Stimulated activated CD8-positive, alpha-beta memory T cell treated with anti-CD3 and anti-CD28 coated beads, Interleukin-4, amount 100 ng/mL, for 48 hours (primary cell): ENCODE measurements at regions not wholly inside any gene's neighbourhood (a gene's known extent, or its start where the extent isn't known, plus 50 kb on each side); places are given as distances from the start of the nearest gene placed in this dataset.
A peak's percentile ranks its signal among the peaks of the same experiment; 100 is the strongest.
"Not testable (repeated sequence)": the region's sequence is repeated elsewhere in the genome, so short reads cannot be mapped to it uniquely, and the experiment has no call there.

Source experiments
- DNase-seq: peaks from one replicate; pipeline ENCODE4 v3.0.0-alpha.2; 2020

DNA sequence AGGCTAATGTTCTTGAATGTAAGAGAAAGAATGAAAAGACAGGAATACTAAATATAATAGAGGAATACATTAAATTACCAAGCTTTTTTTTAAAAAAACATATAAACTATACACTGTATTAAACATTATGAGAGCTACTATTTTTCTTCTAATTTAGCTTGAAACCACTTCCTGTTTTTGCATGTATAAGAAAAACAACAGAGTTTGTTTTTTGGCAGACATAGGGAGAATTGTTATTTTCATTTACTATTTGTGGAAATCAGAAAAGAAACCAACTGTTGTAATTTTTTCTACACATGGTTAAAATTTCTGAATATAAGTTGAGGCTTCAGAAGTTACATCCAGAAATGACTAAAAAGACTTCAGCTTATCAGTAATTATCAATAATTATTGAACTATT lies 991.8 kb upstream of the GJE1 start:
- DNase-seq = no peak

GRCh38 chr6:141139461-141139860 lies 993.3 kb upstream of the GJE1 start:
- DNase-seq = no peak

GRCh38 chr6:141134723-141135122 lies 998.0 kb upstream of the GJE1 start:
- DNase-seq = no peak

DNA sequence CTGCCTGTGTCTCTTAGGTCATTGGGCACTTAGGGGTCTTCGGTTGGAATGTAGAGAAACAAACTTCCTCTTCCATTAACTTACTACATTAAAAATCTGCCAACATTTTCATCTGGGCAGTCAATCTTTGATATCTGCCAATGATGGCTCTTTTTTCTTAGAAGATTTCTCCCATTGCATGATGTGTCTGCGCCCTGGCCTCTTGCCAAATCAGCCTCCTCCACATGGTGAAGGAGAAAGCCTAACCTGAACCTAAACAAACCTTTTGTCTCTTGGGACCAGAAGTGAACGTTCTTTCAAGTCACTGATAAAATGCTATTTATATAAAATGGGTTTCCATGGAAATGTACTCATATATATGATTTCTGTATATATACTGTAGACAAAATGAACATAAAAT lies 998.9 kb upstream of the GJE1 start:
- no peak for DNase-seq

DNA sequence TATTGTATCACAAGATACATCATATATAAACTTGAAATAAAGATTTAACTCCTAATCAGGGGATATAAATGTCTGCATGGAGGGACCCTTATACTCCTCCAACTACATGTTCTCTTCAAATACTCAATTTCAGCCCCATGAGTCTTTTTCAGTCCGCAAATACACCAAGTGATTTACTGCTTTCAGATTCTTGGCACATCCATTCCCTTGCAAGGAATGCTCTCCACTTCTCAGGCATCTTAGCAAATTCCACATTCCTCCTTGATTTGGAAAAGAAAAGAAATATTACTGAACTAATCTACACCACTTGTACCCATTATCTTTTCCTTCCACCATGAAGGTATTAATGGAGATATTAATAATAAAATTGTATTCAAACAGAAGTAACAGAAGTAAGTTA lies 999.4 kb upstream of the GJE1 start:
- DNase-seq = no peak

DNA sequence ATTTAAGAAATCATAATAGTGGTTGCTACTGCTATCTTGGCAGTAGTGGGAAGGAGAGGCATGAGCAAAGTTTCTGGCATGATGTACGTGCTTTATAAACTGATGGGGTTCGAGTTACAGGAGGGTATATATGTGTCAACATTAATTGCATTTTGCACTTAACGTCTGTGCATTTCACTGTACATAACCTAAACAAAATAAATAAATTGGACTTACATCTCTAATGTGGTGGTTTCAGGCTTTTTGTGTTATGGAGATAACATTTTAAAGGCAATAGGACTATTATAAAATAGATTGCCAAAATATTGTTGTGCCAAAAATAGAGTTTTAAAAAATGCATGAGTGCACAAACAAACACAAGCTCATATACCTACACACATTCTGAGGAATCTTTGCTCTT lies 1001.1 kb upstream of the GJE1 start:
- no peak for DNase-seq

- no peak for DNase-seq
Measured at GRCh38 chr6:141123497-141123896, 1009.2 kb upstream of the GJE1 start.

- DNase-seq = no peak
Measured at GRCh38 chr6:141123049-141123448, 1009.7 kb upstream of the GJE1 start.

GRCh38 chr6:141118991-141119390 lies 1013.7 kb upstream of the GJE1 start:
- no peak for DNase-seq

DNA sequence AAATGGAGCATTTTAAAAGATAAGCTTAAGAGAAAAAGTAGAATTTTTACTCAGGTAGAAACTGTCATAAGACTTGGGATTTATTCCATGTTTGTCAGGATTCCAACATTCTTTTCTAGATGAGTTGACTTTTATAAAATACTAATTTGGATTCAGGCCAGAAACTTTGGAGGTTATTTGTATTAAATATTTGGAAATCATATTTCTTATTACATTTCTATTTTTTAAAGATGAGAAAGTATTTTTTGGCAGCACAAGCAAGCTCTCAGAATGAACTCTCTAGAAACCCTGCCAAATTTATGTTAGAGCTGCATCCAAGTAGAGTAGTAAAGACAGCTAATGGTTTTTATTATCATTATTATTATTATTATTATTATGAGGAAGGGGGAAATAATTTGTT lies 1014.9 kb upstream of the GJE1 start:
- DNase-seq = no peak

GRCh38 chr6:141110481-141110880 lies 1022.2 kb upstream of the GJE1 start:
- no peak for DNase-seq

DNA sequence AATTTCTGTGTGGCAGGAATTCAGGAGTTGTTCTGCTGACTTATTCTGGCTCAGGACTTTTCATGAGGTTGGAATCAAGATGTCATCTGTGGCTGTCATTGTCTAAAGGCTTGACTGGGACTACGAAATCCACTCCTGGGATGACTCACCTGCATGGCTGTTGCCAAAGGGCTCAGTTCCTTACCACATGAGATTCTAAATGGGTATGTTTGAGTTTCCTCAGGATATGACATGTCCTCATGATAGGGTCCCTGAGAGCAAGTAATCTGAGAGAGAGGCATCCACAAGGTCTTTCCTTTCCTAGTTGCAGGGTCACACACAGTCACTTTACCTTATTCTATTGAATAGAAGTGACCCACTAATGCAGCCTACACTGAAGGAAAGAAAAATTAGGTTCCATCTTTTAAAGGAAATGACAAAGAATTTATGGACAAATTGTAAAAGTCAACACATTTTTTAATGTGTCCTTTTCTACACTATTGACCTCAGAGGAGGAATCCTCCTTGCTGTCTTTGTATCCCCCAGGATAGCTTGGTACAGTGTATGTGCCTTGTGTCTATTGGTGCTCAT lies 1025.0 kb upstream of the GJE1 start:
- no peak for DNase-seq

DNA sequence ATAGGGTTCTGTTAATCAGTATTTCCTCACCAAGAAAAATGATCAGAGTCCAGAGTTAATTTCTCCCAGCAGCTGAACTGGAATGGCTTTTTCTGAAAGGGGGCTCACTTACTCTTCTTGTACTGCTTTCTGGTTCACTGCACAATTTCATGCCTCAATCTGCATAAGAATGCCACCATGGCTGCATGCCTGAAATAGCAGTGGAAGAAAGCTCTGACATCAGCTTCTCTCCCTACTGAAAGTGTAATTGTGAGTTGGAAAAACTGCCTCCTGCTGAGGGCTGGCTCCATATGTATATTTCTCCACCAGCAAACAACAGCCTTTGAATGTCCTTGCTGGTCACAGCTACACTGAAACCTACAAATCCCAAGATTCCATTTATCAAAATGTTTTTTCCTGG lies 1027.2 kb upstream of the GJE1 start:
- no peak for DNase-seq

DNA sequence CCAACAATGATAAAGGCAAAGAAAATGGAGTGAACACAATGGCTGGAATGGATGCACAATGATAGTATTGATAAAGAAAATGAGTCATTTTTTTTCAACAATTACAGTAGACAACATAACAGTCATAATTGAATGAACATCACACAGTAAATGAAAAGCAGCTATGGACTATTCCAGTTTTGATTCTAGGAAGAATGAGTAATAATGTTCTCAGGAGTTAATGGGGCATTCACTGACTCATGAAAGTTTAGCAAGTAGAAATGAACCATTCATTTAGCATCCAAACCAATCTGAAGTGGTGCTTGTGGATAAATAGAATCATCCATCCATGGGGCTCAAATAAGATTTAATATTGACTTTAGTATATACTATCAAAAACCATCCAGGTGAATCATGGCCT lies 1029.5 kb upstream of the GJE1 start:
- DNase-seq = no peak

- DNase-seq = no peak
Measured at GRCh38 chr6:141097471-141097870, 1035.3 kb upstream of the GJE1 start.

DNA sequence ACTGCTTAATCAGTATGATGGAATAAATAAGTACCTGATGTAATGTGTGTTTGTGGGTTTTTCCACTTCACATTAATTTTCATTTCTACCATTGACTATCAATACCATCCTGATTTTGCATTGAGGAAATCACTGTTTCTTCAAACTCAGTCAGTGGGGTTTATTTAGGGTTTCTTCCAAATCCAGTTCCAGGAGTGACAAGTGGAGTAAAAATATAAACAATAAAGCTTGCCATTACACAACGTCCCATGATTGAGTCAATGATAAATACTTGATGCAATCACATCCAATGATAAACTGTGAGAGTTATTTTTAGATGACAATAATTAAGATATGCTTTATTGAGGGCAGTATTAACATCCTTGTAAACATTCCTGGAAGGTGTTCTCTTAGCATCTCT lies 1037.4 kb upstream of the GJE1 start:
- DNase-seq = no peak

GRCh38 chr6:141088171-141088570 lies 1044.6 kb upstream of the GJE1 start:
- DNase-seq = no peak

DNA sequence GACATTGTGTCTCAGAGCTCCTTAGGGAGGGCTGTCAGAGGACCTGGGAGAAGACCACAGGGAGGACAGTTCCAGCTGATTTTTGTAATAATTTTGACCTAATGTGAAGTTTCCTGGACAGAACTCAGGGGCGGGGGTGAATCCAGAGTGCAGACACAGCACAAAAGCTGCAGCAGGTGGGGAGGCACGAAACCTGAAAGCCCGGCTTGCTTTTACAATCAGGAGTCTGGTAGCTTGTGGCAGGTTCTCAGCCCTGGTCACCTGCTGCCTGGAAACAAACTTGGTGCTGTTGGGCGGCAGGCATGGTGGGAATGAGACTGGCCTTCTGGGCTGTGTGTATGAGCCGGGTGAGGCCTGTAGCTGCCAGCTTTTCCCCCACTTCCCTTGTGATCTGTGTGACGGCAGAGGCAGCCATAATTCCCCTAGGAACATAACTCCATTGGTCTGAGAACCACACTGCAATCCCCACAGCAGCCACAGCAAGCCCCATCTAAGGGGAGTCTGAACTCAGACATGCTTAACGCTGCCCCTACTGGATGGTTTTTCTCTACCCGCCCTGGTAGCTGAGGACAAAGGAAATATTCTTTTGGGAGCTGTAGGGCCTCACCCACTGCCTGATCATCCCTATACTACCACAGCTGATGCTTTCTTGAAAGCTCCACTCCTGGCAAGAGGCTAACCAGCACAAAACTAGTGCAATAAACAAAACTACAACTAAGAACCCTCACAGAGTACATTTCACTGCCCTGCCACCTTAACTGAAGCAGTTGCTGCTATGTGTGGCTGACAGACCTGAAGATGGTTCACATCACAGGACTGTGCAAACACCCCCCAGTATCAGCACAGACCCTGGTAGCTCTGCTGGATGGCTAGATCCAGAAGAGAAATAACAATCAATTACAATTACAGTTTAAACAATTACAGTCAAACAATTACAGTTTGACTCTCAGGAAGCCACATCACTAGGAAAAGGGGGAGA lies 1055.1 kb upstream of the GJE1 start:
- DNase-seq = peak; percentile 26

- no peak for DNase-seq
Measured at GRCh38 chr6:141057761-141058160, 1075.0 kb upstream of the GJE1 start.

GRCh38 chr6:141056945-141057625 lies 1075.6 kb upstream of the GJE1 start:
- no peak for DNase-seq

DNA sequence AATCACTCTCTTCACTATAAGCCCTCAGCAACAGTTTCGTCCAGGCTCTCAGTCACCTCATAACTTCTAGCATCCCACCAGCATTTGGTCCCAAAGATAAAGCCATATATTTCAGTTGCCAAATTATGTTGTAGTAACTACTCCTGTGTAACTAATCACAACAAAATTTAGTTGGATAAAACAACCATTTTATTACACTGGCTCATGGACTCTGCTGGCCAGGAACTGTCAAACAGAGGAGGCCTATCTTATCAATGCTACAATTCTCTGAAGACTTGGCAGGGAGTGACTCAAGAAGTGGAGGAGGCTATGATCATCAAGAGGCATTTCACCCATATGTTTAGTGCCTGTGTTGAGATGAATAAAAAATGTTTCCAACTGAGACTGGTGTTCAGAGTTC lies 1082.3 kb upstream of the GJE1 start:
- DNase-seq = no peak

- DNase-seq = no peak
Measured at GRCh38 chr6:141048451-141048850, 1084.3 kb upstream of the GJE1 start.

GRCh38 chr6:141046496-141046895 lies 1086.2 kb upstream of the GJE1 start:
- not testable (repeated sequence) for DNase-seq

GRCh38 chr6:141041596-141042087 lies 1091.1 kb upstream of the GJE1 start:
- no peak for DNase-seq
